Panc1 (cell line): ENCODE measurements at regions not wholly inside any gene's neighbourhood (a gene's known extent, or its start where the extent isn't known, plus 50 kb on each side); places are given as distances from the start of the nearest gene placed in this dataset.

Experiments
- POLR2AphosphoS5 ChIP-seq: IDR thresholded peaks from 2 replicates; pipeline ENCODE4 v1.6.1; 2012; ENCODE audit warnings: mild to moderate bottlenecking, low read depth, low read length, moderate library complexity
- SIN3A ChIP-seq: IDR thresholded peaks from 2 replicates; pipeline ENCODE4 v1.6.1; 2012; ENCODE audit warnings: low read depth, mild to moderate bottlenecking, low read length, moderate library complexity, borderline replicate concordance; ENCODE audit not compliant: insufficient read depth
- TF ChIP-seq, protein P1 (sequence below): fragments of 450-650 bp; IDR thresholded peaks from 2 replicates; pipeline ENCODE4 v1.5.1; 2017; ENCODE audit warnings: mild to moderate bottlenecking
- TF ChIP-seq, protein P2 (sequence below), 2 experiments: IDR thresholded peaks; 2 replicates each; pipeline ENCODE4 v1.6.1; 2011 to 2012; ENCODE audit warnings: low read depth in 2 of 2, control low read depth in 1 of 2, low read length in 1 of 2, mild to moderate bottlenecking in 1 of 2, moderate library complexity in 1 of 2; ENCODE audit not compliant: insufficient read depth in 1 of 2

DNA sequence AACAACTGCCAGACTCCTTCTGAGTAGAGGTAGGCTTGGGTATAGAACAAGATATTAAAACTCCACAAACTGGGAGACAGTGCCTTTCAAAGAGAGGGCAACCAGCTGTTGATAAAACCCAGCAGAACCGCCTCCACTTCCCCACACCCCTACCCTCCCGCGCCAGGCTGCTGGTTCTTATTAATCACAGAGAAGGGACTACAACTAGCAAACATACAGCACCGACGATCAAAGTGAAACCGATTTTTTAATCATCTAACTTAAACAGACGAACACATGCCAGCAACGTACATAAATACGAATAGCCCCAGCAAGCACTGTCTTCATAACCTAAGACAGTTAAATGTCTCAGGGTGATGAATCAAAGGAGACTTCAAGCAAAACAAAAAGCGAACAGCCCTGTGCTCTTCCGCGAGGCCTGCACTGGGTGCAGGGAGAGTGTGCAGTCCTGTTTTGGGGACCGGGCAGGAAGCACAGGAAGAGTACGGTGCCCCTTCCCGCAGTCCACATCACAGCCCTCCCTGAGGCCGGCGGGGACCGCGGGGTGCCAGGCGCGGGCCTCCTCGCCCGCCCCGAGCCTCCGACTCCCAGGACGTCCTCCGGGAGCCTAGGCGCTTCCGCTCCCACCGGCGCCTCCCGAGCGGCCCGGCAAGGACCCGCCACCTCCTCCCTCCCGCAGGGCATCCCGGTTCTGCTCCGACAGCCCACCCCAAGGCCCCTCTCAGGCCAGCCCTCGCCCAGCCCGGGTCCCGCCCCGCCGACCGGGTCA is 75.1 kb upstream of the VGLL4 start:
- TF ChIP-seq, protein P1, sequence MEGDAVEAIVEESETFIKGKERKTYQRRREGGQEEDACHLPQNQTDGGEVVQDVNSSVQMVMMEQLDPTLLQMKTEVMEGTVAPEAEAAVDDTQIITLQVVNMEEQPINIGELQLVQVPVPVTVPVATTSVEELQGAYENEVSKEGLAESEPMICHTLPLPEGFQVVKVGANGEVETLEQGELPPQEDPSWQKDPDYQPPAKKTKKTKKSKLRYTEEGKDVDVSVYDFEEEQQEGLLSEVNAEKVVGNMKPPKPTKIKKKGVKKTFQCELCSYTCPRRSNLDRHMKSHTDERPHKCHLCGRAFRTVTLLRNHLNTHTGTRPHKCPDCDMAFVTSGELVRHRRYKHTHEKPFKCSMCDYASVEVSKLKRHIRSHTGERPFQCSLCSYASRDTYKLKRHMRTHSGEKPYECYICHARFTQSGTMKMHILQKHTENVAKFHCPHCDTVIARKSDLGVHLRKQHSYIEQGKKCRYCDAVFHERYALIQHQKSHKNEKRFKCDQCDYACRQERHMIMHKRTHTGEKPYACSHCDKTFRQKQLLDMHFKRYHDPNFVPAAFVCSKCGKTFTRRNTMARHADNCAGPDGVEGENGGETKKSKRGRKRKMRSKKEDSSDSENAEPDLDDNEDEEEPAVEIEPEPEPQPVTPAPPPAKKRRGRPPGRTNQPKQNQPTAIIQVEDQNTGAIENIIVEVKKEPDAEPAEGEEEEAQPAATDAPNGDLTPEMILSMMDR: no peak
- TF ChIP-seq POLR2AphosphoS5: no peak
- TF ChIP-seq, protein P2, sequence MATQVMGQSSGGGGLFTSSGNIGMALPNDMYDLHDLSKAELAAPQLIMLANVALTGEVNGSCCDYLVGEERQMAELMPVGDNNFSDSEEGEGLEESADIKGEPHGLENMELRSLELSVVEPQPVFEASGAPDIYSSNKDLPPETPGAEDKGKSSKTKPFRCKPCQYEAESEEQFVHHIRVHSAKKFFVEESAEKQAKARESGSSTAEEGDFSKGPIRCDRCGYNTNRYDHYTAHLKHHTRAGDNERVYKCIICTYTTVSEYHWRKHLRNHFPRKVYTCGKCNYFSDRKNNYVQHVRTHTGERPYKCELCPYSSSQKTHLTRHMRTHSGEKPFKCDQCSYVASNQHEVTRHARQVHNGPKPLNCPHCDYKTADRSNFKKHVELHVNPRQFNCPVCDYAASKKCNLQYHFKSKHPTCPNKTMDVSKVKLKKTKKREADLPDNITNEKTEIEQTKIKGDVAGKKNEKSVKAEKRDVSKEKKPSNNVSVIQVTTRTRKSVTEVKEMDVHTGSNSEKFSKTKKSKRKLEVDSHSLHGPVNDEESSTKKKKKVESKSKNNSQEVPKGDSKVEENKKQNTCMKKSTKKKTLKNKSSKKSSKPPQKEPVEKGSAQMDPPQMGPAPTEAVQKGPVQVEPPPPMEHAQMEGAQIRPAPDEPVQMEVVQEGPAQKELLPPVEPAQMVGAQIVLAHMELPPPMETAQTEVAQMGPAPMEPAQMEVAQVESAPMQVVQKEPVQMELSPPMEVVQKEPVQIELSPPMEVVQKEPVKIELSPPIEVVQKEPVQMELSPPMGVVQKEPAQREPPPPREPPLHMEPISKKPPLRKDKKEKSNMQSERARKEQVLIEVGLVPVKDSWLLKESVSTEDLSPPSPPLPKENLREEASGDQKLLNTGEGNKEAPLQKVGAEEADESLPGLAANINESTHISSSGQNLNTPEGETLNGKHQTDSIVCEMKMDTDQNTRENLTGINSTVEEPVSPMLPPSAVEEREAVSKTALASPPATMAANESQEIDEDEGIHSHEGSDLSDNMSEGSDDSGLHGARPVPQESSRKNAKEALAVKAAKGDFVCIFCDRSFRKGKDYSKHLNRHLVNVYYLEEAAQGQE (IDR thresholded peaks at IDR 0.05; ENCODE audit: insufficient read depth in 1 of 2, low read depth in 2 of 2, low read length in 1 of 2): no peak
- TF ChIP-seq SIN3A: 0 out of 2 replicates have a peak, but pooled peaks have one; percentile 34
